ENCODE measurements at regions not wholly inside any gene's neighbourhood (a gene's known extent, or its start where the extent isn't known, plus 50 kb on each side); places are given as distances from the start of the nearest gene placed in this dataset.
"Not testable (repeated sequence)": the region's sequence is repeated elsewhere in the genome, so short reads cannot be mapped to it uniquely, and the experiment has no call there.

GRCh38 chr19:31529121-31529520 lies 179.9 kb upstream of the TSHZ3 start:
- no peak for DNase-seq (ENCODE audit: low spot score)

GRCh38 chr19:31530781-31531180 lies 181.5 kb upstream of the TSHZ3 start:
- DNase-seq (ENCODE audit: low spot score): no peak

- no peak for DNase-seq (ENCODE audit: low spot score)
Observed at GRCh38 chr19:31531326-31531725, 182.1 kb upstream of the TSHZ3 start.

DNA sequence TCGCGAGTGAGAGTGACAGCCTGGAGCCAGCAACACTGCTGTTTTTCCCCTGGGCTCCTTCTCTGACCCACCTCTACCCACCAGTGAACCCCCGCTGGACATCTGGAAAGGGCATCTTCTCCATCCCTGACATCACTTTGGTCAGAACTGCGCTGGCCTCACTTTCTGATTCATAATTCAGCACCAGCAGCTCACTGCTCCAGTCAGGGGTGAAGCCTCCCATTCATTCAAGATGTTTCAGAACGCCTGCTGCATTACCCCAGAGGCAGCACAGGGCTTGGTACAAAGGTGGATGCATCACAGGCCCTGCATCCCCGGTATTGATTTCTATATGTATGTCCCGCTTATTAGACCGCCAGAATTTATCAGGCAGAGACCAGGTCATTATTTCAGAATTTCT lies 182.8 kb upstream of the TSHZ3 start:
- no peak for DNase-seq (ENCODE audit: low spot score)

DNA sequence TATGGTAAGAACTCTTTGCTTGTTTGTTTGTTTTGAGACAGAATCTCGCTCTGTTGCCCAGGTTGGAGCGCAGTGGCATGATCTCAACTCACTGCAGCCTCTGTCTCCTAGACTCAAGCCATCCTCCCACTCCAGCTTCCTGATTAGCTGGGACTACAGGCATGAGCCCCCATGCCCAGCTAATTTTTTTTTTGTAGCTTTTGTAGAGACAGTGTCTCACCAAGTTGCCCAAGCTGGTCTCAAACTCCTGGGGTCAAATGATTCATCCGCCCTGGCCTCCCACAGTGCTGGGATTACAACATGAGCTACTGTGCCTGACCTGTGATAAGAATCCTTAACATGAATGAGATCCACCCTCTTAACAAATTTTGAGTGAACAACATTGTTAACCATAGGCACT lies 183.9 kb upstream of the TSHZ3 start:
- DNase-seq (ENCODE audit: low spot score): no peak

DNA sequence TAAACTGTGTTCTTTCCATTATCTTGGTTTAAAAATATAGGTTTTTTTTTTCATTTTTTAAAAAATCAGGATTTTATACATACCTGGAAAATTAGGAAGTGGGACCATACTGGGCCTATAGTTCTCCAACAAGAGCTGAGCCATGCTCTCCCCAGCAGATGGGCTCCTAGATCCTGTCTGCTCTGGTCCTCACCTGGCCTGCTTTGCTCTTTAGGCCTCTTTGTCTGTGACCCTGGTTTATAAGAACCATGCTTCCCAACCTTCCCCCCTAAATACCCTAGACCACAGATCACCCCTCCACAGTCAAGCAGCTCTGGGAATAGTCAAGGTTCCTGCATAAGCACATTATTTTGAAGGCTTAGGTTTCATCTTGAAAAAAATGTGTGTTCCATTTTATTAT lies 185.0 kb upstream of the TSHZ3 start:
- DNase-seq (ENCODE audit: low spot score): no peak

- DNase-seq (ENCODE audit: low spot score): no peak
Observed at GRCh38 chr19:31534786-31535657, 185.8 kb upstream of the TSHZ3 start.

GRCh38 chr19:31535691-31536460 lies 186.6 kb upstream of the TSHZ3 start:
- no peak for DNase-seq (ENCODE audit: low spot score)

GRCh38 chr19:31537136-31537535 lies 187.9 kb upstream of the TSHZ3 start:
- DNase-seq (ENCODE audit: low spot score): no peak

DNA sequence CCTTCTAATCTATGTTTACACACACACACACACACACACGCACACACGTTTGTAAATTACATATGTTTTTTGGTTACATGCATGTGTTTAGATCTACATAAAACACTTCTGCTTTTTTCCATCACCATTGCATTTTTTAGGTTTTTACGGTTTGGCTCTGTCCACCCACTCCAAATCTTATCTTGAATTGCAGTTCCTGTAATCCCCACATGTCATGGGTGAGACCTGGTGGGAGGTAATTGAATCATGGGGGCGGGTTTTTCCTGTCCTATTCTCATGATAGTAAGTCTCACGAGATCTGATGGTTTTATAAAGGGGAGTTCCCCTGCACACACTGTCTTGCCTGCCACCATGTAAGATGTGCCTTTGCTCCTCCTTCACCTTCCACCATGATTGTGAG lies 188.7 kb upstream of the TSHZ3 start:
- DNase-seq (ENCODE audit: low spot score): not testable (repeated sequence)

DNA sequence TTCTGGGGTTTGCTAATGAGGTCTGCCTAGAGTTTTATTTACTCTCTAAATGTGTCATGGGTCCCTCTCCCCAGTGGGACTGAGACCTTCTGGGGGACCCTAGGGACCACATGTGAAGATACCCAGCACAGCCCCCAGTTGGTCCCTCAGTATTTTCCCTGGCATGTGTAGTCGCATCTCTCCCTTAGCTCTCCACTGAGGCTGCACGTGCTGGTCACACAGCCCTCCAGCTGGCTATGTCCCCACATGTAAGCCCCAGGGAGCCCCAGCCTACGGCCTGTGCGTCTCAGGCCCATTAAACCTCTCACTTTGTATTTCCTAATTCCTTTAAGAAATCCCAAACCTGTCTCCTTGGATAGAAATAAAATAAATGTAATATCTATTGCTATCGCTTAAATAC lies 189.6 kb upstream of the TSHZ3 start:
- DNase-seq (ENCODE audit: low spot score): no peak

GRCh38 chr19:31539386-31539785 lies 190.2 kb upstream of the TSHZ3 start:
- no peak for DNase-seq (ENCODE audit: low spot score)

GRCh38 chr19:31541396-31541795 lies 192.2 kb upstream of the TSHZ3 start:
- no peak for DNase-seq (ENCODE audit: low spot score)

DNA sequence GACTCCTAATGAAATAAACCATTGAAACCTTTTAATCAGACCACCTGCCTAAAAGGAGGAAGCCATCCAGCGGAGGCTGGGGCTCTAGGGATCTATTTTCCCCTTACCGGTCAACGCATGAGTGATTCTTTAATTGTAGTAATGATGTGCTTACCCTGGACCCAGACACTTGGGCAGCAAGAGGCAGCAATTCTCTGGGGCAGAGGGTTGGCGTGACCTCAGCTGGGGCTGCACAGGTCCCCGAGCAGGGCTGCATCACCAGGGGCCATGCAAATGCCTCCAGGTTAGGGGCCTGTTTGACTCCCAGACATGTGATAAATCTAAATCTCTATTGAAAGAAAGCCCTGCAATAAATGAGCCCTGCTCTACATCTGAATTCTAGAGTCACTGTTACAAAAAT lies 194.2 kb upstream of the TSHZ3 start:
- no peak for DNase-seq (ENCODE audit: low spot score)

DNA sequence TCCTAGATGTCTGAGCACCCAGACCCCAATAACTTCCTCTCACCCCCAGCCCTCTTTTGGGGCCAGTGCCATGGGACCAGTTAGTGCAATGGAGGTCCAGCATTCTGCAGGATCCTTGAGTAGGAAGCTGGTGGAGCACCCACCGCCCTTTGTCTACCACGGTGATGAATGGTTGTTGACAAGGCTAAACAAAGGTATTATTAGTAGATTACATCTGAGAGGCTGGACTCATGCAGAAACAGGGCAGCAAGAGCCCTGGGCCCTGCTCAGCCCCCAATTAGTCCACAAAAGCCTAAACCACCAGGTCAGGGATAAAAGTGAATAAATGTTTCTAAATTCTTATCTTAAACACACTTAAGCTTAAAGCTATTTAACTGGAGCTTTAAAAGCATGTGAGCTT lies 196.5 kb upstream of the TSHZ3 start:
- DNase-seq (ENCODE audit: low spot score): no peak

DNA sequence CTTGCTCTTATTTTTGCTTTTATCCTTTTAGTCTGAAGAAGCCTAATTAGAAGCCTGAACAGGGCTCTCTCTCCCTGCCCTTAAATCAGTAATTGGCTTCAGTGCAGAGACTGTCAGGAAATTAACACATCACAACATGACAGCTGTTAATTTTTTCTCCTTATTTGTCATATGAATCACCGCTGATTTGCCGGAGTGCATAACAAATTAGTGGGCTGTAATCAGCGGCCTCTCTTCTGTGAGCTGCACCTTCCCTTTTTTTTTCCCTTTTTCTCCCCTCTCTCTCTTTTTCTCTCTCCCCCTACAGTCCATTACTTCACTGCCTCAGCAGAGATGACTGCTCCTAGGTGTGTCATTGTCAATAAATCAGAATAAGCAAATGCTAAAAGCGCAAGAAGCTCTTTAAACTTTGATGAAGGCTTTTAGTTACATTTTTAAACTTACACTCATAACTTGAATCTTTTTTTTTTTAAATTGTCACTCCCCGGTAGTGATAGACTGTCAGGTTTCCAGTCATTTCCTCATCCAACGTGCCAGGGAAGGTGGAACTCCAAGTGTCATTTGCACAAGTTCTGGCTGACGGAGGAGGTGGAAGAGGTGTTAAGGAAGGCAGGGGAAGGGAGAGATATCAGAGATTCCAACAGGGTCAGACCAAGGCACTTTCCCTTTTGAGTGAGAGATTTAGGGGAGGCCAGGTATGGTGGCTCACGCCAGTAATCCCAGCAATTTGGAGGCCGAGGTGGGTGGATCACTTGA lies 197.1 kb upstream of the TSHZ3 start:
- no peak for DNase-seq (ENCODE audit: low spot score)

- DNase-seq (ENCODE audit: low spot score): peak; percentile 5
Observed at GRCh38 chr19:31548941-31549340, 199.7 kb upstream of the TSHZ3 start.

- DNase-seq (ENCODE audit: low spot score): no peak
Observed at GRCh38 chr19:31553112-31553845, 204.0 kb upstream of the TSHZ3 start.

- DNase-seq (ENCODE audit: low spot score): no peak
Observed at GRCh38 chr19:31553846-31554215, 204.6 kb upstream of the TSHZ3 start.

DNA sequence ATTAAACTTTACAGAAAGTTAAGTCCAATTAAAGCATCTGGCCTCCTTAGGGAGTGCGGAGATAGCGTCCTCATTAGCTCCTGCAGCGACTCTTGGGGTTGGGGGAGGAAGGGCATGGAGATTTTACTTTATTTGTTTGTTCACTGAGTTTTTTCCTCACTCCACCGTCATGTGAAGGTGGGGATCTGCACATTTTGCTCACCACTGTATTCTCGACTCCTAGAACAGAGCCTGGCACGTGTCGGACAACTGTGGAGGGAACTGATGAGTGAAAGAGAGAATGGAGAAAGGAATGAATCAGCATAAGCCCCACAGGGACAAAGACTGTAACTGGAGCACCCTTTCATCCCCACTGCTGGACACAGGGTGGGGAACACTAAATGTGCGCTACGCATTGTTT lies 205.1 kb upstream of the TSHZ3 start:
- no peak for DNase-seq (ENCODE audit: low spot score)

DNA sequence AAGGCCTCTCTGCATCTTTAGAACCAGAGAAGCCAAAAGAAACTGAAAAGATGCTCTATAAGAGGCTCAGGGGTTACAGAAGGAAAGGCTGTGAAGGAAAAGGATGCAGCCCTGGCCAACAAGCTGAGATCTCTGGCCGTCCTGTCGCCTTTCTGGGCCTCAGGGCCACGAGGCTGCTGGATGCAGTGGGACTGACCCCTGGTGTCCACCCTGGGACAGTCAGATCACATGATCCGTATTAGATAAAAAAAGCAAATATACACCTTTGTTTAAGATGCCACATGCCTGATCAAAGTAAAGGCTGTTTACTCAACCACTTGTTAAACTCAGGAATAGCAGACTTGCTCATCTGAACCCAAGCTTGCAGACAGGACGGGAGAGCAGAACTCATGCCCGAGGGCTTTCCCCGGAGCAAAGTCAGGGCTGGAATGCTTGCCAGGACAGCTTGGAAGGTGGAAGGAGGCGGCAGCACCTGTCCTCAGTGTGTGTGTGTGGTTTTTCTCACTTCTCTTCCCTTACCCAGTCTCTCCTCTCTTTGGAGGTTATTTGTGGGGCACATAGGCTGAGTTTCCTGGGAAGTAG lies 206.5 kb upstream of the TSHZ3 start:
- DNase-seq (ENCODE audit: low spot score): no peak

DNA sequence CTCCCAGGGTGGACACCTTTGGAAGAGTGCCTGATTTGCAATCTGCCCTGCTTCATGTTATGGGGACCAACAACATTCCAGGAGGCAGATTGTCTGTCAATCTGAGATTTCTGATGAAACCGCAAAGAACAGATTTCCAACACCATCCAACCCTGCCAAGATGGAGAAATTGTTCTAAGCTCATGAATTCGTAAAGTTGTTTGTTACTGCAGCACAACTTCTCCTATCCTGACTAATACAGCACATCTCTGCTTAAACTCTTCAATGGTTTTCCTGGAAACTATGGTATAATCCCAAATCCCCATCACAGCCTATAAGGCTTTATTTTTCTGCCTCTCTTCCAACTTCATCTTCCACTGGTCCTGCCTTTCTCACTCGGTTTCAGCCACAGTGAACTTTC lies 210.3 kb upstream of the TSHZ3 start:
- DNase-seq (ENCODE audit: low spot score): no peak

Data from NAMALWA (cell line).